Activated T-cell treated with anti-CD3 and anti-CD28 coated beads for 48 hours (primary cell): ENCODE measurements at regions not wholly inside any gene's neighbourhood (a gene's known extent, or its start where the extent isn't known, plus 50 kb on each side); places are given as distances from the start of the nearest gene placed in this dataset.

Source experiments
- DNase-seq: peaks from one replicate; pipeline ENCODE4 v3.0.0-alpha.2; 2020; ENCODE audit warnings: low read depth

DNA sequence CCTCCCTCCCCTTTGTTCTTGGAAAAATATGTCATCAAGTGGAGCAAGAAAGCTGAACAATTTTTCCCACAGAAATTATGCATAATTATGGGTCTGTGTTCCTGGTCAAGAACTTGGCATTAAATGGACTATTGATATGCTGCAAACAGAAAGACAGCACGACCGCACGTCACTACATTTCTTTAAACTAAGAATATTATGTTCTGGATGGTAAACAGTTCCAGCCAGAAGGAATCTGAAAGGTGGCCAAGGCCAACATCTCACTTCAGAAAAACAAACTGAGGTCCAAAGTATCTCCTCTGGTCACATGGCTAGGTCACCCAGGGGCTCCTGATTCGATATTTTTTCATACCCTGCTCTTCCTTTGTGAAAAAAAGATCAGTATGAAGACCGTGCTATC lies 173.3 kb upstream of the GAS1 start:
- no peak for DNase-seq

DNA sequence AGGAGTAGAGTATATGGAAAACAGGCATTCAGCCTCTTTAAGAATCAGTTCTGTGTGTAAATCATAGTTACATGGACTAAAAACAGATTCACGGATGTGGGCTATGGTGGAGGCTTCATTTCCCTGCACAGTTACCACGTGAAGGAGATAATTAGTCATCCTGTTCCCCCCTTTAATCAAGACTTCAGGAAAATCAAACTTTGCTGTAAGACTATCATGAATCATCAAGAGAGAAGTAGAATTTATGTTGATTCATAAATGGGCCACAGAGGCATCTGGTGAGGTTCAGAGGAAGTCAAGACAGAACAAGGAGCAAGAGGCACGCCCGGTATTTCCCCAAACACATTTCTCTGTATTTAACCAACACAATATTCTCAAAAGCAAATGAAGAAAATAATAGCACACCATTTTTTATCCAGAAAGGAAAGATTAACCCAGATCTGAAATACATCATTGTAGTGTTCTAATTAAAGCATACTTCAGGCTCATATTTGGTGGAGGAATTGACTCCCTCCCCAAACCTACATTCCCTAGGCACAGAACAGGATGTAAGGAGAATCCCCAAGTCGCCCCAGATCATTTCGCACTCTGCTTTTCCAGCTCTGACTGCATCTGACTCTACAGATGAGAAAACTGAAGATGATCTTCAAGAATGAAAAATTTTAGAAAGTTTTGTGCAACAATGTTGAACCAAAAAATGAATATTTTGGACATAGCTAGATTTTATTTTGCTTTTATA lies 175.8 kb upstream of the GAS1 start:
- no peak for DNase-seq

DNA sequence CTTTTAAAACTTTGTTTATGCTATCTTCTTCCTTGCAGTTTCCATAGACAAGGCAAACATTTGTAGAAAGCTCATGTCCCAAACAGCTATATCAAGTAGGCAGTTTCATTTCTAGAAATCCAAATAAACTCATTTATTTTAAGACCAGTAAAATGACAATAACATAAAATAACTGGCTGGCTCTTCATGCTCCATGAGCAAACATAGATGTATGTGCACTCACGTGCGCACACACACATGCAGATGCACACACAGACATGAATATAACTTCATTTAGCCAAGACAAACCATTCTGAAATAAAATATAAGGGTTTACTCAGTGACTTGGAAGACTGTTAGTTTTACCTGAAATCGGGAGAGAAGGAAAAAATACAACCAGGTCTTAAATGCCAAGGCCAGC lies 176.5 kb upstream of the GAS1 start:
- DNase-seq, result no peak

DNA sequence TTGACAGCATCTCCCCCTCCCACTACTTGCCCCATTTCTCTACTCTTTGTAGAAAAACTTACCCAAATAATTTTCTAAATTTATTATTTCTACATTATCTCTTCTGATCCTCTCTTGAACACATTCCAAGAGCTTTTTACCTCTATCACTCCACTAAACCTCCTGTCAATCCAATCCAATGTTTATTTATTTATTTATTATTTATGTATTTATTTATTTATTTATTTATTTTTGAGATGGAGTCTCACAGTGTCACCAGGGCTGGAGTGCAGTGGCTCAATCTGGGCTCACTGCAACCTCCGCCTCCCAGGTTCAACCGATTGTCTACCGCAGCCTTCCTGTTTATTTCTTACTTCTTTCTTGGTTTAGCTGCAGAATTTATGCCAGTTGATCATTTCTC lies 178.5 kb upstream of the GAS1 start:
- DNase-seq, result no peak

DNA sequence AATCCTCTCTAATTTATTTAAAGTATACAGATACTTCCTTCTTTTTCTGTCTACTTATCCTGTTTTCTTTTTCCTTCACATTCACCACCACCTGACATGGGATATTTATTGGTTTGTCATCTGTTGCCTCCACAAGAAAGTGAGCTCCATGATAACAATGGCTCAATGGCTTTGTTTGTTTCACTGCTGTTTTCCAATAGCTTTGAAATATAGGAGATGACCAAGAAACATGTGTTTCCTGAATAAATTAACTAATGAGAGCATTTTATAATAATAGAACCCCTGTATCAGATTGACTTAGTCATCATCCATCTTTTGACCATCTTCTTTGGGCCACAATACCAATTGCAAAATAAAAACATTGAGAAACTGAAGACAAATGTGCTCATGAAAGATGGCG lies 180.2 kb upstream of the GAS1 start:
- DNase-seq, result no peak

DNA sequence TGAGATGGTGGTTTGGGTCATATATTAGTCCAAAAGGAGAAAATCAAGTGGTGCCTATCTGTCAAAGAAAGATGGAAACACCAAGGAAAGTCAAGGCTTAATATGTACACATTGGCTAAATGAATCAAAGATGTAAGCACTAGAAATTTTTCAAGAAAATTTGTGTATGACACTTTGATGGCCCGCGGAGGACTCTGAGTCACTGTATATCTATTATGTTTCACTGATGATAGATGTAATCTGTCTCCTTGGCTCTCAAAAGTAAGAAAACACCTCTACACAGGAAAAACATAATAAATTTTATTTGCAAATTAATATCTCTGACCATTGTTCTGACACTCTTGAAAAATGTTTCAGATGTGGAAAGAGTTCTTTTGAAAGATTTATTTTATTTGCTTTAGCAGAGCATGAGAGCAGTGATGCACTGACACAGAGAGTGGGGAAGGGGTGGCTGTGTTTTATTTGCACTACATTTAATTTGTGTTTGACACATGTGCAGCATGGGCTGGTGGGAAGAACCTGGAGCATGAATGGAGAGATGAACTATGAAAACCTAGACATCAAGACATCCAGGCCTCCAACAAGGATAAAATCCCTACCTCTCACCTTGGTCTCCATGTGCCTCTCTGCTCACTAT lies 180.8 kb upstream of the GAS1 start:
- DNase-seq, result no peak

DNA sequence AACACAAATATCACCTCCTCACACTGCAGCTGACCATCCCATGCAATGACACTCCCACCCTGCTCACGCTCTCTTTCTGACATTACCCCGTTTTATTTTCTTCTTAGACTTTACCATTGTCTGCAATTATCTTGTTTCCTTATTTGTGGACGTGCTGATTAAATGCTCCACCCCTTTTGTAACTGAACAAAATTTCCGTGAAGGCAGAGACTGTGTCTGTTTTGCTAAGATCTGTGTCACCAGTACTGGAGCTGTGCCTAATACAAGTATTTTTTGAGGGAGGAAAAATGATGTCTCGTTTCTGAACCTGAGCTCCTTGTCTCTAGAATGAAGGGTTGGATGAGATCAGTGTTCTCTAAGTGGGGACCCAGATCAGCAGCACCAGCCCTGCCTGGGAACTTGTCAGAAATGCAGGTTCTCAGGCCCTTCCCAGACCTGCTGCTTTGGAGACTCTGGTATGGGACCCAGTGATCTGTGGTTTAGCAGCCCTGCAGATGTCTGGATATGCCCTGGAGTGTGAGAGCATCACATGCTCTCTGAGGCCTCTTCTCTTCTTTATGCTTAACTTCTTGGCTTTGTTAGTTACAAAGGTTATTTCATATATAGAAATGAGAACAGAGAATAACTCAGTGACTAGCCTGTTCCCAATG lies 181.7 kb upstream of the GAS1 start:
- no peak for DNase-seq

DNA sequence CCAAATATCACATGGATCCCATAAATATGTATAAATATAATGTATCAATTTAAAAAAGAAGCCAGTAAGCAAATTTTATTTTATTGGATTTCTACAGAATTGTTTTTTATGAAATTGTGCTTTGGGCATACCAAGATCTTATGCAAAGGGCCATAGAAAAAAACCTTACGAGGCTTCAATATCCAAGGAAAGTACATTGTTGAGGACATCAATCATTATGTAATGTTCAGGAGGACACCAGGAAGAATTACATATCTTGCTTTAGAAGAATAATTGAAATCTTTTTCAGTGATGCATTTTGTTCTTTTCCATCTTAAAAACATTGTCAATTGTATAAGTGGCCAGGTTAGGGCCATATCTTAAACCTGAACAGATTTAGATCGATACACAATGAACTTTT lies 187.8 kb upstream of the GAS1 start:
- DNase-seq, result no peak

DNA sequence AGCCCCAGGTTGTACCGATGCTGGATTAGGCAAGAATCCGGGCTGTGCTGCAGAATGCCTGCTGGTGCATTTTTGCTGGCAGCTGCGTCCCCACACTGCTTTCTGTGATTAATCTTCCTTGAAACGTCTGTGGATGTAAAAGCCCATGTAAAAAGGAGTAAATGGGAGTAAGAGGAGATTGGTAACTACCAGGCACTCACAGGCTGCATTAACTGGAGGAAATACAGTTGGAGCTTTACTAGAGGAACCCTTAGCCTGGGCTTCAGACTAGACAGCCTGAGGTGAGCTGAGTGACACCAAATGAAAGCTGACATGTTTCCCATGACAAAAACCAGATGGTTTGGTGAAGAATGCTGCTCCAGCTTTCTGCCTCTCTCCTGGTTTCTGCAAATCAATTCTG lies 190.4 kb upstream of the GAS1 start:
- DNase-seq, result no peak

DNA sequence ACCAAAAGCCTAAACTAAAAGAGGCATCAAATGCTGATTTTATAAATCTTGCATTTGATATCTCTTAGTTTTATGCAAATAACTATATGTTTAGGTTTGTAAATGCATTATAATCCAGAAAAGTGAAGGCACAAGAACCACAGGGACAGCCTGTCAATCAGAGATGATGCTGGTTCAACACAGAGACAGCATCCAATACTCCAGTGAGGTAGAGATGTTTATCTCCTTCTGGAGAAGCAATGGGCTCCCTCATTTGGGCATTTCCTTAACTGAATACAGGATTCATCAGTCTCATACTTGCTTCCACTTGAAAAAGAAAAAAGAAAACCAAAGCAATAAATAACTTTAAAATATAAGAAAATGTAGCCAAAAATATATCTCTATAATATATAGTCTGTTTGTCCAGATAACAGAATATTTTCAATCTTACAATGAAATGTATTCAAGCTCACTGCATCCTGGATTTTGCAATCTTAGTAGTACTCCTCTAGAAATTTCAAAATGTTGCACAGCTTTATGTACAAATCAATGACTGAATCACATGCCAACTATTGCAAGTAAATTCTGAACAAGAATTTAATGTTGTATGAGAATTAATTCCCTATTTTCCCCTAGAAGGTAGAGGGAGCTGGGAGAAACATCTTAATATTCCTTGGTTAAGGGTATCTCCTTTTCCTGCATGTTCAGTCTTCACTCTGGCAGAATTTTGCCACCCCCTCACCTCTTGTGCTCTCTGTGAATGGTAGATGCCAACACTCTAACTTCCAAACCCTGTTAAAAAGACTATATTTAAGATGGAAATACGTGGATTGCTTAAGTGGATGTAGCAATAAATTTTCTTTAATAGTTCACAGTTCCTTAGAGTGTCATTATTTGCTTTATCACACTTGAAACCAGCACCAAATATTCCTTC lies 191.1 kb upstream of the GAS1 start:
- DNase-seq, result no peak

DNA sequence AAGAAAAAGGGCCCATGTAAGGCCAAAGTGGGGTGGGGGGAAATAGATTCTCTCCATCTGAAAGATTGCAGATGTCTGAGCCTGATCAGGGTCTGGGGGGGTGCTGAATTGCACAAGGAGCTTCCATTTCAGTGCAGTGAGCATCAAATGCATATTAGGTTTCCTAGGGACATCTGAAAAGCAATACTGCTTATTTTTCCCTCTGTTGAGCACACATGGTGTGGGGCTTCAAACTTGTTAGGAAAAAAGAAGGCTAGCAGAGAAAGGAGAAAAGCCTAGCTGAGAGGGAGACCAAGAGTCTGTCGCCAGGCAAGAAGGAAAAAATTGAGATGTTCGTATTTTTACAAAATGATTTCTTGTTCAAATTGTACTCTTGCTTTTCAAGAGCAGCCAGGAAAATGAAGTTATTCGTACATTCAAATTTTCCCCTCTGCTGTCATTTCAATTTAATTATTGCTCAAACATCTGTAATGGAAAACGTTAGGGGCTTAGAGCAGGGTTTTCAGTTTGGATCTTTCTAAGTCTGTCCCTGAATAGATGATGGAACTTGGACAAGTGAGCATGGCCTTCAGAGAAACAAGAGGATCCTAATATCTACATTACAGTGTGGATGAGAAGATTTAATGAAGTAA lies 191.9 kb upstream of the GAS1 start:
- DNase-seq, result no peak

DNA sequence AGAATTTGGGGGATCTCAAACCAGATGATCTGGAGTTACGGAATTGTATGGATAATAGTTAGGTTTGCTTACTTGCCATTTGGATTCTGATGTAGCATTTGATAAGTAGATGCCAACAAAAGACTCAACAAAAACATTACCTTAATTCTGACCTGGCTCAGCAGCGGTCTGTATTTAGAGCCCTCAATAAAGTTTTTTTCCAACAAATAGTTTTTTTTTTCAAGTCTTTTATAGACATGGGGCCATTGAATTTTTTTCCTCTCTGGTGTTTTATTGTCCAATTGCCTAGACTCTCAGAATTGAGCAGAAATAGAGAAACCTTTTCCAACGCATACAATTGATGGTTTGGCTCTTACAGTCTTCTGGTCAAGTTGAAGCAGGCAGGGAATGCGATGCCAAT lies 192.8 kb upstream of the GAS1 start:
- DNase-seq, result no peak

DNA sequence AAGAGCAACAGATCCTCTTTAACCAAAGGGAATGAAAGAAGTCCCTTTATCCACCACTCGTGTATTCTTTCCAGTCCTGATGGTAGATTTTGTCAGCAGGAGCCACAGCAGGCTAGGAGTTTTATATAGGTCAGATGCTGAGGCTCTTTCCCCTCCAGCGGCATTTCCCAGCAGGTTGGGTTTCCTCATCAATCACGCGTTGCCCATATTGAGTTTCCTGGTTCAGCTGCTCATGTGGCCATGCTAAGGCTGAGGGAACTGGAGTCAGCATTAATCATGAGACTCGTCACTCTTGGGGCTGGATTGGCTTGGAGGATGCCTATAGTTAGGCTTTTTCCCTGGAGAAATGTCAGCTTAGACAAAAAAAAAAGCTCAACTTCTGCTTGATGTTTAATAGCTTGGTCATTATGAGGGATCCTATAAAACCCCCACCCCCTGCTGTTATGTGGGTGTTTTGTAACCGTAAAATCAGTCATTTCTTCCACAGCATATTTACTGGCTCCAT lies 193.4 kb upstream of the GAS1 start:
- DNase-seq, result no peak

DNA sequence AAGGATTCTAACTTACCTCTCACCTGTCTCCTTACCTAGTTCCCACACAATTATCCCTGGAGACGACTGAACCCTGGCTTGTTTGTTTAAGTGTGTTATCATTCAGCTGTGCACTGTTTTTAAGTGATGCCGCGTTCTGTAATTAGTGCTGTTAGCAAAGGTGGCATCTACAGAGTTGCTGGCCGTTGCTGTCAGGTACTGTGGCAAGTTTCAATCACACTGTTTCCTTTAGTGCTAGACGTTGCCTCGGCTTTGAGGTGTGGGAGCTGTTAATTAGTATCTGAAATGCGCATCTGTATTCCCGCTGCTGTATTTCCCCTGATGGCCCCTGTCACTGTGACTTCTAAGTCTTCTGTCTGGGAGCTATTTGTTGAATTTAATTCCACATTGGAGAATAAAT lies 193.8 kb upstream of the GAS1 start:
- no peak for DNase-seq

DNA sequence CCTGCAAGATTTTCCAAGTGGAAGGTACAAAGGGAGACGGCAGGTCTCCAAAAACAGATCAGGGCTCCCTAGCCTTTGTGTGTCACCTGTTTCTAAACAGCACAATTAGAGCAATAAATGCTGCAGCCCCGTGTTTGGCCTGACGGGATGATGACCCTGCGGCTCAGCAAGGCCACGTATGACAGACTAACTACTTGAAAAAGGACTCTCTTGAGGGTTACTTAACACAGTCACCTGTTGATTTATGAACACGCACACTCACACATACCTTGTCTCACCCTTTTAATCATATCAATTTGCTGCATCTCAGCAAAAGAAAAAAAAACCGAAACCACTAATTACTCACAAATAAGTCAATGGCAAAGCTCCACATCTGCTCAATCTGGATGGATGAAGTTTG lies 199.6 kb upstream of the GAS1 start:
- DNase-seq, result no peak

DNA sequence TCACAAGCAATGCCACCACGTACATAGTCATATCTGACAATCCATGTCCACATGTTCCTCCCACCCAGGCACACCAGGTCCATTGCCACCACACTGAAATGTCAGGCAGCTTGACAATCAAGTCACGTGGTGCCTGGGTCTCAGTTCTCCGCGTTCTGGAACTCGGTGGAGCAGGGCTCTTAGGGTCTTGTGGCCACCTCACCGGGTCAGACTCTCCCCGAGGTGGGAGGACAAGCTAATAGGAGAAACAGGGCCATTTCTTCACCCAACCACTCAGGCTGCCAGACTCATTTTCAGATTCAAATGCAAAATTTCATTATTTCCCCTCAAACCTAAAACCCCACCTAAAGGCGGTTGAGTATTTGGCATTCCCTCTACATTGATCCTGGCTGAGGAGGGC lies 200.5 kb upstream of the GAS1 start:
- no peak for DNase-seq

DNA sequence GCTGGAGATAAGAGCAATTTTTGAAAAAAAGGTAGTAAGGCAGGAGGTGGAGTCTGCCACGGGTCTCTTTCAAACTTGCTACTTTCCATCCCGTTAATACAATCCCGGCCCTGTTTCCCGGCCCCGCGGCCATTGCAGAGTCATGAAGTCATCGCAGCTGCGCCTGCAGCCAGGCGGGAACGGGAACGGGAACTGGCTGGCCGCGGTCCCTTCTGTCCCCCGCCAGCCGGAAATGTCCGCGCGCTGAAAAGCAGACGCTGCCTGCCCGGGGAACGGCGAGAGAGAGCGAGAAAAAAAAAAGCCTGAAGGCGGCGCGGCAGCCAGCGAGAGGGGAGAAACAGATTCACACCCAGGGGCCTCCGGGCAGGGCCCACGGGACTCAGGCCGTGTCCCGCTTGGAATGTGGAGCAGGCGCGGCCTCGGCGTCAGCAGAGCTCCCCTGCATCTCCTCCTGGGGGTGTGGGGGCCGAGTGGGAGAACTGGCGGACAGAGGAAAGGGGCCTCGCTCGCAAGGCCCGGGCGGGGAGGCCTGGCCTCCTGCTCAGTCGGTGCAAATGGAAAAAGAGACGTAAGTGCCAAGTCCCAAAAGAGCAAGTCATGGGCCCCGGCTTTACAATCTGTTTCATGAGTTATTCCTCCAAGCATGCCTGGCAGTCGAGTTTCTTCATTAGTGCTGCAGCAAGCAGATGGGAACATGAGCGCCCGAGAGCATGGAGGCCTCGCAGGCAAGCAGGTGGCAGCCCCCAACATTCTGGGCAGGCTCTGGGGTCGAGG lies 201.2 kb upstream of the GAS1 start:
- DNase-seq, result no peak

DNA sequence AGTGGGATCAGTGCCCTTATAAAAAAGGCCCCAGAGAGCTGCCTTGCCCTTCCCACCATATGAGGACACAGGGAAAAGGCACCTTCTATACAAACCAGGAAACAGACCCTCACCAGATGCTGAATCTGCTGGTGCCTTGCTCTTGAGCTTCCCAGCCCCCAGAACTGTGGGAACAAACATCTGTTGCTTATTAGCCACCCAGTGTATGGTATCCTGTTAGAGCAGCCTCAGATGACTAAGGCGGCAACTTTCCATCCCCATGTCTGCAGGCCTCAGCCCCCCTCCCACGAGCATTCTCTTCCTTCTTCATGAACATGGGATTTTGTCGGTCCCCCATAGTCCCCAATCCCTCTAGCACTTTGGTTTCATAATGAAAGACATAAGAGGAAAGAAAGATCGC lies 202.5 kb upstream of the GAS1 start:
- DNase-seq, result no peak

DNA sequence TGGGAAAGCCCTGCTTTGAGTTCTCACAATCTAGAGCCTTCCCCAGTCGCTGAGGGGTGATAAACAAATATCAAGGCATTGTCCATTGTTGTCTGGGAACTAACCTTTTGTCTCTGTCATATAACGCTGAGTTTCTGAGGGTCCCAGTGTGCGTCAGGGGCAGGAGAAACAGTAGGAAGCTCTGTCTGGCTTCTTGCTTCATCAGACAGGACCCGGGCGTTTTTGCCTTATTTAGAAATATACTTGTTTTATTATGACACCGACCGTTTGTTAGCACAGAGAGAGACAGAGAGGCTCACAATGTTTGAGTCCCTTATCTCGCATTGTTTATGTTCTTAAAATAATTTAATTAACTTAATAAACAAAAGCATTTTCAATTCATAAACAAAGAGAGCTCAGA lies 204.9 kb upstream of the GAS1 start:
- DNase-seq, result no peak

DNA sequence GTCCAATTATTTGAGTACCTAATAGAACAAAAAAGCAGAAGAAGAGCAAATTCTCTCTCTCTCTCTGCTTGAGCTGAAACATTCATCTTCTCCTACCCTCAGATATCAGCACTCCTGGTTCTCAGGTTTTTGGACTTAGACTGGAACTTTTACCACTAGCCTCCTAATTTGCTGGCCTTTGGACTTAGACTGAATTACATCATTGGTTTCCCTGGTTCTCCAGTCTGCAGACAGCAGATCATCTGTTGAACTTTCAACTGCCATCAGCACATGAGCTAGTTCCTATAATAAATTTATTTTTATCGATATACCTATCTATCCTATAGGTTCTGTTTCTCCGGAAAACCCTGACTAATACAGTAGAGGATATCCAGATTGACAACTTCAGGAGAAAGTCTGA lies 208.9 kb upstream of the GAS1 start:
- no peak for DNase-seq

DNA sequence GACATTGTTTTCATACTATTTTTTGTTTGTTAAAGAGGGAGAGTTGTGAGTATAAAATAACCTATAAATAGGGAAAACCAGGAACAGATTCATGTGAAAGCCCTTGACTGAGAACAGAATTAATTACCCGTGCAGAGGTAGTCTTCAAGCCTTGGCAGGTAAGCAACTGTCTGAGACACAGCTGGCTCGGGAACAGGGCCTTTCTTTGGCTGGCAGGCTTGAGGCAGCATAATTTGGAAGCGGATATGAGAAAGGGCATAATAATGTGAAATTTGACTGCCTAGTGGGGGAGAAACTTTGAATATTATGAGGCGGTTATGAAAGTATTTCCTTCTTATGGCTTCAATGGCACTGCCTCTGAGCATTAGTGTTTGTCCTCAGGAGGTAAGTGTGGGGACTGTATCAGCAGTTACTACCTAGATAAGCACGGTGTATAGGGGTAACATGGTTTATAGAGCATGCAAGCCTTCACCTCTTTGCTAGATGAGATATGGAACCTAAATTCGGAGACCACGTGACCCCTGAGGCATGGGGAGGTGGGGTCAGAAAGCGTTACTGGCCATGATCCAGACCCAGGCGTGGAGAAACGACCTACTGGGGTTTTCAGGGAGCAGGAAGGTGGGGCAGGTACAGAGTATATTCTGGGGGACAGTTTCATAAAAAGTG lies 210.2 kb upstream of the GAS1 start:
- DNase-seq, result no peak
